ENCODE measurements at regions not wholly inside any gene's neighbourhood (a gene's known extent, or its start where the extent isn't known, plus 50 kb on each side); places are given as distances from the start of the nearest gene placed in this dataset.

DNA sequence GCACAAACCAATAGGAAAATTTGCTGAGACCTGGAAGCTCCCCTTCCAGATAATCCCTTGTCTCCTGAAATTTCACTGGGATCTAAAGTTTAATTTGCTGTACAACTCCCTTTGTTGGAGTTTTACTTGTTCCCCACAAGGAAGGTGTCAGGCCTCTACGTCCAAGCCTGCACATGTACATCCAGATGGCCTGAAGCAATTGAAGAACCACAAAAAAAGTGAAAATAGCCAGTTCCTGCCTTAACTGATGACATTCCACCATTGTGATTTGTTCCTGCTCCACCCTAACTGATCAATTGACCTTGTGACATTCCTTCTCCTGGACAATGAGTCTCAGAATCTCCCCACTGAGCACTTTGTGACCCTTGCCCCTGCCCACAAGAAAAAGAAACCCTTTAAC, 716.0 kb upstream of the PCDH20 start:
- TF ChIP-seq, protein P1, sequence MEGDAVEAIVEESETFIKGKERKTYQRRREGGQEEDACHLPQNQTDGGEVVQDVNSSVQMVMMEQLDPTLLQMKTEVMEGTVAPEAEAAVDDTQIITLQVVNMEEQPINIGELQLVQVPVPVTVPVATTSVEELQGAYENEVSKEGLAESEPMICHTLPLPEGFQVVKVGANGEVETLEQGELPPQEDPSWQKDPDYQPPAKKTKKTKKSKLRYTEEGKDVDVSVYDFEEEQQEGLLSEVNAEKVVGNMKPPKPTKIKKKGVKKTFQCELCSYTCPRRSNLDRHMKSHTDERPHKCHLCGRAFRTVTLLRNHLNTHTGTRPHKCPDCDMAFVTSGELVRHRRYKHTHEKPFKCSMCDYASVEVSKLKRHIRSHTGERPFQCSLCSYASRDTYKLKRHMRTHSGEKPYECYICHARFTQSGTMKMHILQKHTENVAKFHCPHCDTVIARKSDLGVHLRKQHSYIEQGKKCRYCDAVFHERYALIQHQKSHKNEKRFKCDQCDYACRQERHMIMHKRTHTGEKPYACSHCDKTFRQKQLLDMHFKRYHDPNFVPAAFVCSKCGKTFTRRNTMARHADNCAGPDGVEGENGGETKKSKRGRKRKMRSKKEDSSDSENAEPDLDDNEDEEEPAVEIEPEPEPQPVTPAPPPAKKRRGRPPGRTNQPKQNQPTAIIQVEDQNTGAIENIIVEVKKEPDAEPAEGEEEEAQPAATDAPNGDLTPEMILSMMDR (IDR thresholded peaks at IDR 0.05) = no peak

GRCh38 chr13:62130062-62130970, 714.7 kb upstream of the PCDH20 start:
- TF ChIP-seq, protein P1 (IDR thresholded peaks at IDR 0.05) = no peak
- DNase-seq (ENCODE audit: low spot score) (no peak), ATAC-seq (ENCODE audit: low FRiP score) (no peak)

More for the DNA sequence above, 716.0 kb upstream of the PCDH20 start:
- DNase-seq (ENCODE audit: low spot score) (no peak), ATAC-seq (ENCODE audit: low FRiP score) (no peak)

DNA sequence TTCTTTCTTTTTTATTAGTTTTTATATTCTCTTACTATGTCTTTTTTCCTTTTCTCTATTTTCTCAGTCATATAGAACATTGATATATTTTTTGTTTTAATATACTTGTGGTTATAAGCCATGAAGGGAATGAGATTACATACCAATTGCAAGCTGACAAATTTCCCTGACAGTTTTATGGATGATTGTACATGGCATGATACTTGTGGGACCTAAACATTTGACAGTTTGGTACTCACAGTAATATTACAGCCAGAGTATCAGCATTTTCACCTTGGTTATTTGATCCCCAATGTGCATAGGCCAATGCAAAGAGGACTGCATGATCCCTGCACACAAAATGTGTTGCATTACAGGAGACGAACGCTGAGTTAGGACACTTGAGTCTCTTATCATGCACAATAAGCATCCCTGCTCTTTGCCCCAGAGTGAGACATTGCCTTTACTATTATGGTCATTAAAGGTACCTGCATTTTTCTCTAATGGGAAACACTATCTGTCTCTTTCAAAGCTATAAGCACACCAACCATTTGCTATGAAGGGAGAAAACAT, 713.4 kb upstream of the PCDH20 start:
- ATAC-seq (ENCODE audit: low FRiP score) (no peak), DNase-seq (ENCODE audit: low spot score) (no peak)
- TF ChIP-seq, protein P1 (IDR thresholded peaks at IDR 0.05) = no peak

DNA sequence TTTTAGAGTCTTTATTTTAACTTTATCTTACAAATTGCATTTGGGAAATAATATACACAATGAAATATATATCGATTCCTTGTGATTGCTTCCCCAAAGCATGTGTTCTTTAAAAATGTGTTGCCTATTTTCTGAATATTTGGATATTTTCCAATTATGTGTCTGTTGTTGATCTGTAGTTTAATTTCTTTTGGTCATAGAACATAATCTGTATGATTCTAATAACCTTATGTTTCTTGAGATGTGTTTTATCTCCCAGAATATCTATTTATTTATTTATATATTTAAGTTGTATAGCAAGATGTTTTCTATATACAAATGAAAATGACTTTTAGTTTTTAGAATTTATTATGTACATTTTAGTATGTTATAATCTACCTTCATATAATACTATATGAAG, 710.8 kb upstream of the PCDH20 start:
- ATAC-seq (ENCODE audit: low FRiP score) (no peak), DNase-seq (ENCODE audit: low spot score) (no peak)
- TF ChIP-seq, protein P1 (IDR thresholded peaks at IDR 0.05) = no peak

DNA sequence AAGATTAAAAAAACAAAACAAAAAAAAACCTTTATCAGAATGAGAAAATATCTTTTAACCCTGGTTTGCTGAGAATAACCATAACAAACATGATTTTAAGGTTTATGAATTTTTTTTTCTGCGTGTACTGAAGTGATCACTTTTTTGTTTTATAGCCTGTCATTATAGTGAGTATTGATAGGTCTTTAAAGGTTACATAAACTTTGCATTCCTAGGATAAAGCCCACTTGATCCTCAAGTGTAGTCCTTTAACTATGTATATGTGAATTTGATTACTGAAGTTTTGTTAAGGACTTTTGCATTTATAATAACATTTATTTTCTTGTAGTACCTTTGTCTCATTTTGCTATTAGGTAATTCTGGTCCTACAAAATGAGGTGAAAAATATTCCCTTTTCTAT, 709.8 kb upstream of the PCDH20 start:
- TF ChIP-seq, protein P1 (IDR thresholded peaks at IDR 0.05) = no peak
- DNase-seq (ENCODE audit: low spot score) (no peak), ATAC-seq (ENCODE audit: low FRiP score) (no peak)

- ATAC-seq (ENCODE audit: low FRiP score) = no peak
- no peak for DNase-seq (ENCODE audit: low spot score)
- TF ChIP-seq, protein P1 (IDR thresholded peaks at IDR 0.05) = no peak
These were observed 707.8 kb upstream of the PCDH20 start for GRCh38 chr13:62123409-62123808.

- TF ChIP-seq, protein P1 (IDR thresholded peaks at IDR 0.05) = no peak
- DNase-seq (ENCODE audit: low spot score) (no peak), ATAC-seq (ENCODE audit: low FRiP score) (no peak)
These were observed 706.8 kb upstream of the PCDH20 start for GRCh38 chr13:62122434-62122833.

Data from omental fat pad (tissue), 3 donors.